GM23338 (cell line): ENCODE measurements at regions not wholly inside any gene's neighbourhood (a gene's known extent, or its start where the extent isn't known, plus 50 kb on each side); places are given as distances from the start of the nearest gene placed in this dataset.

Experiments used
- ATAC-seq: fragments of 200-7000 bp; cut with Tn5 transposase; 3 replicates; pipeline ENCODE4 v1.9.1; 2020
- DNase-seq: peaks from one replicate; pipeline ENCODE4 v3.0.0-alpha.2; 2015; ENCODE audit warnings: low spot score
- H2AFZ ChIP-seq: fragments of 200-600 bp; sonication (generic); 2 replicates; pipeline ENCODE4 v1.8.0; 2016; ENCODE audit warnings: antibody characterized with exemption, mild to moderate bottlenecking, moderate library complexity
- H3F3A ChIP-seq: fragments of 200-600 bp; sonication (generic); replicated peaks from 2 replicates; pipeline ENCODE4 v1.8.0; 2017; ENCODE audit warnings: antibody characterized with exemption, mixed run types, low read depth
- H3K27ac ChIP-seq: fragments of 200-600 bp; sonication (generic); 2 replicates; pipeline ENCODE4 v1.6.1; 2016; ENCODE audit warnings: low read depth
- H3K27me3 ChIP-seq: fragments of 200-600 bp; sonication (generic); 2 replicates; pipeline ENCODE4 v1.8.0; 2016; ENCODE audit warnings: mild to moderate bottlenecking, mixed run types, moderate library complexity; ENCODE audit not compliant: insufficient read depth
- H3K36me3 ChIP-seq: fragments of 200-600 bp; sonication (generic); 2 replicates; pipeline ENCODE4 v1.8.0; 2016; ENCODE audit warnings: mild to moderate bottlenecking; ENCODE audit not compliant: insufficient read depth
- H3K4me1 ChIP-seq: fragments of 200-600 bp; sonication (generic); 2 replicates; pipeline ENCODE4 v1.8.0; 2016; ENCODE audit warnings: mild to moderate bottlenecking, moderate library complexity; ENCODE audit not compliant: insufficient read depth
- H3K4me2 ChIP-seq: fragments of 200-600 bp; sonication (generic); 2 replicates; pipeline ENCODE4 v1.7.1; 2017; ENCODE audit warnings: mixed run types
- H3K4me3 ChIP-seq: fragments of 200-600 bp; sonication (generic); 2 replicates; pipeline ENCODE4 v1.6.1; 2016; ENCODE audit warnings: mixed run types
- H3K79me2 ChIP-seq: fragments of 200-600 bp; sonication (generic); replicated peaks from 2 replicates; pipeline ENCODE4 v1.8.0; 2017; ENCODE audit warnings: mild to moderate bottlenecking; ENCODE audit not compliant: insufficient read depth
- H3K9me2 ChIP-seq: fragments of 200-600 bp; sonication (generic); 2 replicates; pipeline ENCODE4 v1.8.0; 2017; ENCODE audit not compliant: insufficient read depth
- H4K20me1 ChIP-seq: fragments of 200-600 bp; sonication (generic); replicated peaks from 2 replicates; pipeline ENCODE4 v1.8.0; 2017; ENCODE audit warnings: mild to moderate bottlenecking; ENCODE audit not compliant: insufficient read depth
- H3K27ac Mint-ChIP-seq: 2 replicates; pipeline ENCODE4 v1.8.0; 2020; ENCODE audit warnings: inconsistent platforms, mild to moderate bottlenecking, moderate library complexity, mixed read lengths
- H3K27me3 Mint-ChIP-seq: 3 replicates; pipeline ENCODE4 v1.8.0; 2022; ENCODE audit warnings: low read depth, mild to moderate bottlenecking, moderate library complexity, mixed read lengths, inconsistent platforms; ENCODE audit not compliant: insufficient read depth, poor library complexity
- H3K36me3 Mint-ChIP-seq: 3 replicates; pipeline ENCODE4 v1.8.0; 2021; ENCODE audit warnings: low read depth, mild to moderate bottlenecking, inconsistent platforms, moderate library complexity, mixed read lengths
- H3K4me1 Mint-ChIP-seq: 3 replicates; pipeline ENCODE4 v1.8.0; 2020; ENCODE audit warnings: mild to moderate bottlenecking, inconsistent platforms, mixed read lengths
- H3K4me3 Mint-ChIP-seq: 3 replicates; pipeline ENCODE4 v1.8.0; 2021; ENCODE audit warnings: moderate library complexity, mild to moderate bottlenecking, inconsistent platforms, mixed read lengths
- H3K9me3 Mint-ChIP-seq: 3 replicates; pipeline ENCODE4 v1.8.0; 2020; ENCODE audit warnings: moderate library complexity, mild to moderate bottlenecking, inconsistent platforms, mixed read lengths
- ETS1 ChIP-seq: IDR thresholded peaks from 2 replicates; pipeline ENCODE4 v1.6.1; 2016; ENCODE audit warnings: antibody characterized with exemption
- EZH2 ChIP-seq: fragments of 200-600 bp; sonication (generic); IDR thresholded peaks from one replicate; pipeline ENCODE4 v1.8.0; 2017; ENCODE audit warnings: antibody characterized with exemption, mild to moderate bottlenecking, low read depth; ENCODE audit not compliant: unreplicated experiment
- EZH2phosphoT487 ChIP-seq: fragments of 200-600 bp; sonication (generic); IDR thresholded peaks from one replicate; pipeline ENCODE4 v1.8.1; 2018; ENCODE audit warnings: antibody characterized with exemption; ENCODE audit not compliant: unreplicated experiment
- JUNB ChIP-seq: IDR thresholded peaks from one replicate; pipeline ENCODE4 v1.6.1; 2016; ENCODE audit warnings: antibody characterized with exemption; ENCODE audit not compliant: unreplicated experiment
- ZNF114 ChIP-seq: fragments of 250-450 bp; sonication (Bioruptor Pico); IDR thresholded peaks from 2 replicates; pipeline ENCODE4 v1.5.0; 2020; ENCODE audit warnings: mild to moderate bottlenecking, moderate library complexity
- ZNF331 ChIP-seq: fragments of 250-450 bp; sonication (Bioruptor Pico); IDR thresholded peaks from 2 replicates; pipeline ENCODE4 v1.5.0; 2020; ENCODE audit warnings: low read depth, mild to moderate bottlenecking, moderate library complexity
- TF ChIP-seq, protein P1 (sequence below): fragments of 250-450 bp; sonication (Bioruptor Pico); IDR thresholded peaks from 2 replicates; pipeline ENCODE4 v1.5.0; 2020; ENCODE audit warnings: mild to moderate bottlenecking, moderate library complexity
- TF ChIP-seq, protein P2 (sequence below), 2 experiments: fragments of 200-600 bp in 1 of 2; sonication (generic) in 1 of 2; conservative IDR thresholded peaks; 2 replicates each; pipeline versions ENCODE4 v1.5.1 to v1.6.1; 2016 to 2017; ENCODE audit warnings: antibody characterized with exemption in 2 of 2, low read depth in 2 of 2, mild to moderate bottlenecking in 2 of 2, moderate library complexity in 1 of 2

GRCh38 chr18:76627444-76627843 lies 132.4 kb upstream of the ZNF516 start:
- H3K9me3 Mint-ChIP-seq, result peaks cover 7% of the 10 kb centered on the region; the same call in 1 of the 3 replicates
- no peak overlapping the region for H2AFZ ChIP-seq
- H3K36me3 ChIP-seq, result no peaks in the 10 kb centered on the region
- H3K4me2 ChIP-seq, result no peak overlapping the region
- peaks cover 10% of the 10 kb centered on the region for H3K4me1 ChIP-seq
- no peaks in the 10 kb centered on the region for H3K79me2 ChIP-seq
- no peaks in the 10 kb centered on the region for H3K36me3 Mint-ChIP-seq
- no peak overlapping the region for H3K4me3 Mint-ChIP-seq
- H3K9me2 ChIP-seq, result no peaks in the 10 kb centered on the region
- H3F3A ChIP-seq, result no peaks in the 10 kb centered on the region
- no peaks in the 10 kb centered on the region for H4K20me1 ChIP-seq
- no peak overlapping the region for H3K4me3 ChIP-seq
- no peak for TF ChIP-seq EZH2phosphoT487
- TF ChIP-seq ZNF331 (CRISPR knock-in tag), result no peak
- TF ChIP-seq, protein P1, sequence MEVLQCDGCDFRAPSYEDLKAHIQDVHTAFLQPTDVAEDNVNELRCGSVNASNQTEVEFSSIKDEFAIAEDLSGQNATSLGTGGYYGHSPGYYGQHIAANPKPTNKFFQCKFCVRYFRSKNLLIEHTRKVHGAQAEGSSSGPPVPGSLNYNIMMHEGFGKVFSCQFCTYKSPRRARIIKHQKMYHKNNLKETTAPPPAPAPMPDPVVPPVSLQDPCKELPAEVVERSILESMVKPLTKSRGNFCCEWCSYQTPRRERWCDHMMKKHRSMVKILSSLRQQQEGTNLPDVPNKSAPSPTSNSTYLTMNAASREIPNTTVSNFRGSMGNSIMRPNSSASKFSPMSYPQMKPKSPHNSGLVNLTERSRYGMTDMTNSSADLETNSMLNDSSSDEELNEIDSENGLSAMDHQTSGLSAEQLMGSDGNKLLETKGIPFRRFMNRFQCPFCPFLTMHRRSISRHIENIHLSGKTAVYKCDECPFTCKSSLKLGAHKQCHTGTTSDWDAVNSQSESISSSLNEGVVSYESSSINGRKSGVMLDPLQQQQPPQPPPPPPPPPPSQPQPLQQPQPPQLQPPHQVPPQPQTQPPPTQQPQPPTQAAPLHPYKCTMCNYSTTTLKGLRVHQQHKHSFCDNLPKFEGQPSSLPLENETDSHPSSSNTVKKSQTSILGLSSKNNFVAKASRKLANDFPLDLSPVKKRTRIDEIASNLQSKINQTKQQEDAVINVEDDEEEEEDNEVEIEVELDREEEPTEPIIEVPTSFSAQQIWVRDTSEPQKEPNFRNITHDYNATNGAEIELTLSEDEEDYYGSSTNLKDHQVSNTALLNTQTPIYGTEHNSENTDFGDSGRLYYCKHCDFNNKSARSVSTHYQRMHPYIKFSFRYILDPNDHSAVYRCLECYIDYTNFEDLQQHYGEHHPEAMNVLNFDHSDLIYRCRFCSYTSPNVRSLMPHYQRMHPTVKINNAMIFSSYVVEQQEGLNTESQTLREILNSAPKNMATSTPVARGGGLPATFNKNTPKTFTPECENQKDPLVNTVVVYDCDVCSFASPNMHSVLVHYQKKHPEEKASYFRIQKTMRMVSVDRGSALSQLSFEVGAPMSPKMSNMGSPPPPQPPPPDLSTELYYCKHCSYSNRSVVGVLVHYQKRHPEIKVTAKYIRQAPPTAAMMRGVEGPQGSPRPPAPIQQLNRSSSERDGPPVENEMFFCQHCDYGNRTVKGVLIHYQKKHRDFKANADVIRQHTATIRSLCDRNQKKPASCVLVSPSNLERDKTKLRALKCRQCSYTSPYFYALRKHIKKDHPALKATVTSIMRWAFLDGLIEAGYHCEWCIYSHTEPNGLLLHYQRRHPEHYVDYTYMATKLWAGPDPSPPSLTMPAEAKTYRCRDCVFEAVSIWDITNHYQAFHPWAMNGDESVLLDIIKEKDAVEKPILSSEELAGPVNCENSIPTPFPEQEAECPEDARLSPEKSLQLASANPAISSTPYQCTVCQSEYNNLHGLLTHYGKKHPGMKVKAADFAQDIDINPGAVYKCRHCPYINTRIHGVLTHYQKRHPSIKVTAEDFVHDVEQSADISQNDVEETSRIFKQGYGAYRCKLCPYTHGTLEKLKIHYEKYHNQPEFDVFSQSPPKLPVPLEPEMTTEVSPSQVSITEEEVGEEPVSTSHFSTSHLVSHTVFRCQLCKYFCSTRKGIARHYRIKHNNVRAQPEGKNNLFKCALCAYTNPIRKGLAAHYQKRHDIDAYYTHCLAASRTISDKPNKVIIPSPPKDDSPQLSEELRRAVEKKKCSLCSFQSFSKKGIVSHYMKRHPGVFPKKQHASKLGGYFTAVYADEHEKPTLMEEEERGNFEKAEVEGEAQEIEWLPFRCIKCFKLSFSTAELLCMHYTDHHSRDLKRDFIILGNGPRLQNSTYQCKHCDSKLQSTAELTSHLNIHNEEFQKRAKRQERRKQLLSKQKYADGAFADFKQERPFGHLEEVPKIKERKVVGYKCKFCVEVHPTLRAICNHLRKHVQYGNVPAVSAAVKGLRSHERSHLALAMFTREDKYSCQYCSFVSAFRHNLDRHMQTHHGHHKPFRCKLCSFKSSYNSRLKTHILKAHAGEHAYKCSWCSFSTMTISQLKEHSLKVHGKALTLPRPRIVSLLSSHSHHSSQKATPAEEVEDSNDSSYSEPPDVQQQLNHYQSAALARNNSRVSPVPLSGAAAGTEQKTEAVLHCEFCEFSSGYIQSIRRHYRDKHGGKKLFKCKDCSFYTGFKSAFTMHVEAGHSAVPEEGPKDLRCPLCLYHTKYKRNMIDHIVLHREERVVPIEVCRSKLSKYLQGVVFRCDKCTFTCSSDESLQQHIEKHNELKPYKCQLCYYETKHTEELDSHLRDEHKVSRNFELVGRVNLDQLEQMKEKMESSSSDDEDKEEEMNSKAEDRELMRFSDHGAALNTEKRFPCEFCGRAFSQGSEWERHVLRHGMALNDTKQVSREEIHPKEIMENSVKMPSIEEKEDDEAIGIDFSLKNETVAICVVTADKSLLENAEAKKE, result no peak
- TF ChIP-seq JUNB, result no peak
- TF ChIP-seq, protein P2, sequence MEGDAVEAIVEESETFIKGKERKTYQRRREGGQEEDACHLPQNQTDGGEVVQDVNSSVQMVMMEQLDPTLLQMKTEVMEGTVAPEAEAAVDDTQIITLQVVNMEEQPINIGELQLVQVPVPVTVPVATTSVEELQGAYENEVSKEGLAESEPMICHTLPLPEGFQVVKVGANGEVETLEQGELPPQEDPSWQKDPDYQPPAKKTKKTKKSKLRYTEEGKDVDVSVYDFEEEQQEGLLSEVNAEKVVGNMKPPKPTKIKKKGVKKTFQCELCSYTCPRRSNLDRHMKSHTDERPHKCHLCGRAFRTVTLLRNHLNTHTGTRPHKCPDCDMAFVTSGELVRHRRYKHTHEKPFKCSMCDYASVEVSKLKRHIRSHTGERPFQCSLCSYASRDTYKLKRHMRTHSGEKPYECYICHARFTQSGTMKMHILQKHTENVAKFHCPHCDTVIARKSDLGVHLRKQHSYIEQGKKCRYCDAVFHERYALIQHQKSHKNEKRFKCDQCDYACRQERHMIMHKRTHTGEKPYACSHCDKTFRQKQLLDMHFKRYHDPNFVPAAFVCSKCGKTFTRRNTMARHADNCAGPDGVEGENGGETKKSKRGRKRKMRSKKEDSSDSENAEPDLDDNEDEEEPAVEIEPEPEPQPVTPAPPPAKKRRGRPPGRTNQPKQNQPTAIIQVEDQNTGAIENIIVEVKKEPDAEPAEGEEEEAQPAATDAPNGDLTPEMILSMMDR (conservative IDR thresholded peaks at IDR 0.05; ENCODE audit: low read depth in 2 of 2), result no peak
- TF ChIP-seq ZNF114 (CRISPR knock-in tag), result no peak
- no peak for TF ChIP-seq ETS1
- no peak for TF ChIP-seq EZH2
- H3K27me3 ChIP-seq, result peaks cover 12% of the 10 kb centered on the region; the same call in 1 of the 2 replicates
- no peak overlapping the region for H3K27ac ChIP-seq
- H3K27ac Mint-ChIP-seq, result no peak overlapping the region
- peaks cover 6% of the 10 kb centered on the region for H3K4me1 Mint-ChIP-seq
- peaks cover under 1% of the 10 kb centered on the region for H3K27me3 Mint-ChIP-seq
- ATAC-seq (no peak), DNase-seq (no peak)
